ENCODE measurements at regions not wholly inside any gene's neighbourhood (a gene's known extent, or its start where the extent isn't known, plus 50 kb on each side); places are given as distances from the start of the nearest gene placed in this dataset.

DNA sequence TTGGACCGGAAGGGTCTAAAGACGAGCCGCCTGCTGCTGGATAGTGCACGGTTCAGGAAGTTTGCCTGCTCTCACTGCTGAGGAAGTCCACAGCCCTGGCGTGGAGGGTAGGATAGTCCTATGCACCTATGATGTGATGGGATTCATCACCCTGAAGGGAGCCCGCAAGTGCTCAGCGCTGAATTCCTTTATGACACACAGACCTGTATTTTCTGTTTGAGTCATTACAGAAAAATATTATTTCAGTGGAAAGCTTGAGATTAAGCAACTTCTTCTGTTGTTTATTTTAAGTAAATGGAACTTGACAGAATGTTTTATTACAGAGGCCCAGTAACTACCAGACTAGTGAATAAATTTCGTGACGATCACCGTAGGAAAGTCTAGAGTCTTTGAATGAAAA lies 123.2 kb downstream of the TRIML1 start:
- no peak overlapping the region for H3K4me3 ChIP-seq (ENCODE audit: low read depth, low read length)
- DNase-seq (ENCODE audit: low read depth) = no peak
- TF ChIP-seq, protein P1, sequence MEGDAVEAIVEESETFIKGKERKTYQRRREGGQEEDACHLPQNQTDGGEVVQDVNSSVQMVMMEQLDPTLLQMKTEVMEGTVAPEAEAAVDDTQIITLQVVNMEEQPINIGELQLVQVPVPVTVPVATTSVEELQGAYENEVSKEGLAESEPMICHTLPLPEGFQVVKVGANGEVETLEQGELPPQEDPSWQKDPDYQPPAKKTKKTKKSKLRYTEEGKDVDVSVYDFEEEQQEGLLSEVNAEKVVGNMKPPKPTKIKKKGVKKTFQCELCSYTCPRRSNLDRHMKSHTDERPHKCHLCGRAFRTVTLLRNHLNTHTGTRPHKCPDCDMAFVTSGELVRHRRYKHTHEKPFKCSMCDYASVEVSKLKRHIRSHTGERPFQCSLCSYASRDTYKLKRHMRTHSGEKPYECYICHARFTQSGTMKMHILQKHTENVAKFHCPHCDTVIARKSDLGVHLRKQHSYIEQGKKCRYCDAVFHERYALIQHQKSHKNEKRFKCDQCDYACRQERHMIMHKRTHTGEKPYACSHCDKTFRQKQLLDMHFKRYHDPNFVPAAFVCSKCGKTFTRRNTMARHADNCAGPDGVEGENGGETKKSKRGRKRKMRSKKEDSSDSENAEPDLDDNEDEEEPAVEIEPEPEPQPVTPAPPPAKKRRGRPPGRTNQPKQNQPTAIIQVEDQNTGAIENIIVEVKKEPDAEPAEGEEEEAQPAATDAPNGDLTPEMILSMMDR (IDR thresholded peaks at IDR 0.05; ENCODE audit: insufficient read depth, low read depth, low read length) = no peak

DNA sequence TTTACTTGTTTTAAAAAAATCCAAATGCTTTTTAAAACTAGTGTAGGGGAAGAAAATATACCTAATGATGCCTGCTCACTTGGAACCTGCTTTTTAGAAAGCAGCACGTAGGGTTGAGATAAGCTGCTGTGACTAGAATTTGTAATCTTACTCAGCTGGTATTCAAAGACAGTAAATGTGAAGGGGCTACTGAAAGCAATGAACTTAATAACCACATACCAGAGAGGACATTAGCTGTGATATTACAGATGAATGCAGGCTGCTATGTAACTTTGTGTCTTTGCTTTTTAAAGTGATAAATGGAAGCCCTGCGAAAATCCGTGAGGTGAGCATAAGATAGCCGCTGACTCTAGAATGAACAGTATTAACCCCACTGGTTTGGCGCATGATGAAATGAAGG lies 124.1 kb downstream of the TRIML1 start:
- TF ChIP-seq, protein P1 (IDR thresholded peaks at IDR 0.05; ENCODE audit: insufficient read depth, low read depth, low read length) = no peak
- no peak for DNase-seq (ENCODE audit: low read depth)

GRCh38 chr4:188266386-188266785 lies 127.1 kb downstream of the TRIML1 start:
- no peak for DNase-seq (ENCODE audit: low read depth)
- TF ChIP-seq, protein P1 (IDR thresholded peaks at IDR 0.05; ENCODE audit: insufficient read depth, low read depth, low read length) = no peak
- H3K4me3 ChIP-seq (ENCODE audit: low read depth, low read length) = no peak overlapping the region

More for the DNA sequence above, 124.1 kb downstream of the TRIML1 start:
- no peak overlapping the region for H3K4me3 ChIP-seq (ENCODE audit: low read depth, low read length)

DNA sequence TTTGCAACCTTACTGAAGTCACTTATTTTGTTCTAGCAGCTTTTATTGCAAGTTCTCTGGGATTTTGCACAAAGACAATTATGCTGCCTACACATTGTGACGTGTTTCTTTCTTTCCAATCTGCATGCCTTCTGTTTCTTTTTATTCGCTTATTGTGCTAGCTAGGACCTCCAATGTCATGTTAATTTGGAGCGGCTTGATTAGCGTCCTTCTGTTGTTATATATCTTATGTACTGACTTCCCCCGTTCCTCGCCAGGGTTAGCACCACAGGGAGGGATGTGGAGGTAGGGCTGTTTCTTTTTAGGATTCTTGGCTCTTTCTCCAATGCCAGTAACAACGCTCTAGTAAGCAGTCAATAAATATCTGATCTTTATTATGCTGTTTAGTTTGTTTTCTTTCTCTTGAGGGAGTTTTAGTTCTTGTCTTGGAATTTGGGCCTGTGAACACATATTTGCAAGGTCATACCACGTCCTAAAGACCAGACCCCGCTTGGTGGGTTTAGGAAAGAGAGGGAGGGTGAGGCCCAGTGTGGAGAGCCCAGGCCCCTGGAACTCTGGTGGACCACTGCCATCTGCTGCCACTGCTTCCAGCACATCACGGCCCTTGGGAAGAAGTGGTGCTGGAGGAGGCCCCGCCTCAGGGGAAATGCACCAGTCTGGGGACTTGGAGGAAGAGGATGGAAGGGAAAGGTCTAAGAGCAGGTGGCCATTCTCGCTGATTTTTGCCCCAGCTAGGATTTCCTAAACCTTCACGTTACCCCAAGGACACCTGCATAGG lies 129.1 kb downstream of the TRIML1 start:
- H3K4me3 ChIP-seq (ENCODE audit: low read depth, low read length) = no peak overlapping the region
- TF ChIP-seq, protein P1 (IDR thresholded peaks at IDR 0.05; ENCODE audit: insufficient read depth, low read depth, low read length) = no peak
- DNase-seq (ENCODE audit: low read depth) = no peak

- no peak overlapping the region for H3K4me3 ChIP-seq (ENCODE audit: low read depth, low read length)
- DNase-seq (ENCODE audit: low read depth) = no peak
- TF ChIP-seq, protein P1 (IDR thresholded peaks at IDR 0.05; ENCODE audit: insufficient read depth, low read depth, low read length) = no peak
Measured at GRCh38 chr4:188270273-188271069, 131.2 kb downstream of the TRIML1 start.

- TF ChIP-seq, protein P1 (IDR thresholded peaks at IDR 0.05; ENCODE audit: insufficient read depth, low read depth, low read length) = no peak
Measured at GRCh38 chr4:188275686-188276085, 136.4 kb downstream of the TRIML1 start.

More at GRCh38 chr4:188275686-188276085, 136.4 kb downstream of the TRIML1 start:
- DNase-seq (ENCODE audit: low read depth) = no peak
- no peak overlapping the region for H3K4me3 ChIP-seq (ENCODE audit: low read depth, low read length)
